Renal cortex interstitium (tissue), 11 donors: ENCODE measurements at regions not wholly inside any gene's neighbourhood (a gene's known extent, or its start where the extent isn't known, plus 50 kb on each side); places are given as distances from the start of the nearest gene placed in this dataset.
"Not testable (repeated sequence)": the region's sequence is repeated elsewhere in the genome, so short reads cannot be mapped to it uniquely, and the experiment has no call there.

Experiments
- DNase-seq, 11 donors: peaks; one replicate each; pipeline ENCODE4 v3.0.0-alpha.2; 2013; ENCODE audit warnings: low read depth in 9 of 11, low spot score in 4 of 11; ENCODE audit errors: extremely low read depth in 1 of 11

- not testable (repeated sequence) for DNase-seq
Observed at GRCh38 chr1:164006186-164006585, 552.8 kb upstream of the PBX1 start.

GRCh38 chr1:164006621-164007020 lies 552.4 kb upstream of the PBX1 start:
- DNase-seq = no peak

GRCh38 chr1:164017239-164017638 lies 541.7 kb upstream of the PBX1 start:
- no peak for DNase-seq

- DNase-seq = no peak
Observed at GRCh38 chr1:164020391-164020790, 538.6 kb upstream of the PBX1 start.

- peak in 1 of 11 donors; percentile 5 for DNase-seq
Observed at GRCh38 chr1:164021813-164022212, 537.2 kb upstream of the PBX1 start.

GRCh38 chr1:164033782-164034181 lies 525.2 kb upstream of the PBX1 start:
- DNase-seq = no peak

GRCh38 chr1:164040754-164041153 lies 518.2 kb upstream of the PBX1 start:
- DNase-seq = no peak

GRCh38 chr1:164051782-164052181 lies 507.2 kb upstream of the PBX1 start:
- DNase-seq = no peak

- DNase-seq = no peak
Observed at GRCh38 chr1:164054331-164054730, 504.7 kb upstream of the PBX1 start.

- DNase-seq = no peak
Observed at GRCh38 chr1:164058198-164058597, 500.8 kb upstream of the PBX1 start.

GRCh38 chr1:164061528-164061927 lies 497.5 kb upstream of the PBX1 start:
- no peak for DNase-seq

- DNase-seq = no peak
Observed at GRCh38 chr1:164064501-164064900, 494.5 kb upstream of the PBX1 start.

- DNase-seq = no peak
Observed at GRCh38 chr1:164071288-164071687, 487.7 kb upstream of the PBX1 start.

- DNase-seq = no peak
Observed at GRCh38 chr1:164086832-164087231, 472.2 kb upstream of the PBX1 start.

GRCh38 chr1:164087906-164088453 lies 471.0 kb upstream of the PBX1 start:
- no peak for DNase-seq

- DNase-seq = no peak
Observed at GRCh38 chr1:164092603-164093353, 466.2 kb upstream of the PBX1 start.

GRCh38 chr1:164093543-164093942 lies 465.4 kb upstream of the PBX1 start:
- DNase-seq = no peak

- DNase-seq = no peak
Observed at GRCh38 chr1:164101802-164102201, 457.2 kb upstream of the PBX1 start.

GRCh38 chr1:164131949-164132348 lies 427.0 kb upstream of the PBX1 start:
- DNase-seq = no peak

- DNase-seq = no peak
Observed at GRCh38 chr1:164137273-164137925, 421.6 kb upstream of the PBX1 start.

- DNase-seq = no peak
Observed at GRCh38 chr1:164141797-164142196, 417.2 kb upstream of the PBX1 start.
